Body of pancreas (tissue), 4 donors: ENCODE measurements at regions not wholly inside any gene's neighbourhood (a gene's known extent, or its start where the extent isn't known, plus 50 kb on each side); places are given as distances from the start of the nearest gene placed in this dataset.

ENCODE experiments used
- ATAC-seq: fragments of 150-250 bp; one replicate; pipeline ENCODE4 v1.9.1; 2016
- DNase-seq, 4 donors: peaks; one replicate each; pipeline ENCODE4 v3.0.0-alpha.2; 2019
- H3K27ac ChIP-seq, 4 donors: fragments of 200-600 bp; sonication (generic); 1 replicate in 3 of 4; 2 replicates in 1 of 4; pipeline versions ENCODE4 v1.5.1 to v1.6.1; 2016 to 2019; ENCODE audit warnings: mild to moderate bottlenecking in 1 of 4, mixed read lengths in 1 of 4, moderate library complexity in 1 of 4
- H3K27me3 ChIP-seq, 2 donors: fragments of 200-600 bp; sonication (generic); one replicate each; pipeline ENCODE4 v1.6.0; 2016; ENCODE audit warnings: mild to moderate bottlenecking in 1 of 2
- H3K36me3 ChIP-seq, 2 donors: fragments of 200-600 bp; sonication (generic); replicated peaks in 1 of 2; 2 replicates each; pipeline ENCODE4 v1.5.1; 2016; ENCODE audit warnings: low read depth in 2 of 2; ENCODE audit not compliant: insufficient read depth in 1 of 2
- H3K4me1 ChIP-seq: fragments of 200-600 bp; sonication (generic); one replicate; pipeline ENCODE4 v1.6.0; 2016
- H3K4me3 ChIP-seq, 2 donors: fragments of 200-600 bp; sonication (generic); 1 replicate in 1 of 2; 2 replicates in 1 of 2; pipeline ENCODE4 v1.5.1; 2016 to 2019
- H3K9me3 ChIP-seq, 3 donors: fragments of 200-600 bp; sonication (generic); 1 replicate in 2 of 3; 2 replicates in 1 of 3; pipeline ENCODE4 v1.5.1; 2016
- POLR2A ChIP-seq, 3 donors: fragments of 450-650 bp; IDR thresholded peaks; one replicate each; pipeline ENCODE4 v1.6.1; 2016; ENCODE audit warnings: antibody characterized with exemption in 3 of 3, mild to moderate bottlenecking in 2 of 3
- WGBS, 2 donors: methylation state at CpG; one replicate each; pipeline ENCODE4 v1.1.5; 2017; 5-methylcytosine and 5-hydroxymethylcytosine counted together
- intact Hi-C: fragments of 100-400 bp; cut with DNase I; formaldehyde crosslinking; loops from one replicate; pipeline ENCODE4 v1.15.1; 2023
- TF ChIP-seq, protein P1 (sequence below), 7 experiments: fragments of 450-650 bp in 4 of 7; fragments of 200-600 bp in 3 of 7; sonication (generic) in 3 of 7; IDR thresholded peaks; one replicate each; pipeline ENCODE4 v1.5.1; 2016 to 2019; ENCODE audit warnings: antibody characterized with exemption in 7 of 7

DNA sequence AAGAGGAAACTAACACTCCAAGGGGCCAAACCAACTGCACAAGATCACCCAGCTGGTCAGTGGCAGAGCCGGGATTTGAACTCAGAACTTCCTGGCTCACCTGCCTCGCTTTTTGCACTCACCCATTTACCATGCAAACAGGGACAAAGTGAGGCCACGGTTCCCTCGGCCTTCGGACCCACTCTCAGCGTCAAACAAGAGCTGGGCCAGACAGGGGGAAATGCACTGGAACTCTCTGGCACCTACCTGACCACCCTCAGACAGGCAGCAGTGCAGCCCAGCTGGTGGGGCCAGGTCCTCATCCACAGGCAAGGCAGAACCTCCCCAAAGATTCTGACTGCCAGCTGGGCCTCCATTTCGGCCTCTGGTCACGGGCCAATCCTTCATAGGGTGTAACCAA lies 93.7 kb upstream of the SRSF6 start:
- Histone ChIP-seq H3K27me3 (no peaks in the 10 kb centered on the region), H3K36me3 (no peaks in the 10 kb centered on the region), H3K27ac (no peak overlapping the region), H3K4me3 (no peak overlapping the region), H3K4me1 (no peaks in the 10 kb centered on the region), H3K9me3 (no peaks in the 10 kb centered on the region)
- intact Hi-C loops = no loop called here
- DNase-seq = no peak
- TF ChIP-seq, protein P1, sequence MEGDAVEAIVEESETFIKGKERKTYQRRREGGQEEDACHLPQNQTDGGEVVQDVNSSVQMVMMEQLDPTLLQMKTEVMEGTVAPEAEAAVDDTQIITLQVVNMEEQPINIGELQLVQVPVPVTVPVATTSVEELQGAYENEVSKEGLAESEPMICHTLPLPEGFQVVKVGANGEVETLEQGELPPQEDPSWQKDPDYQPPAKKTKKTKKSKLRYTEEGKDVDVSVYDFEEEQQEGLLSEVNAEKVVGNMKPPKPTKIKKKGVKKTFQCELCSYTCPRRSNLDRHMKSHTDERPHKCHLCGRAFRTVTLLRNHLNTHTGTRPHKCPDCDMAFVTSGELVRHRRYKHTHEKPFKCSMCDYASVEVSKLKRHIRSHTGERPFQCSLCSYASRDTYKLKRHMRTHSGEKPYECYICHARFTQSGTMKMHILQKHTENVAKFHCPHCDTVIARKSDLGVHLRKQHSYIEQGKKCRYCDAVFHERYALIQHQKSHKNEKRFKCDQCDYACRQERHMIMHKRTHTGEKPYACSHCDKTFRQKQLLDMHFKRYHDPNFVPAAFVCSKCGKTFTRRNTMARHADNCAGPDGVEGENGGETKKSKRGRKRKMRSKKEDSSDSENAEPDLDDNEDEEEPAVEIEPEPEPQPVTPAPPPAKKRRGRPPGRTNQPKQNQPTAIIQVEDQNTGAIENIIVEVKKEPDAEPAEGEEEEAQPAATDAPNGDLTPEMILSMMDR (IDR thresholded peaks at IDR 0.05) = no peak
- no peak for TF ChIP-seq POLR2A (IDR thresholded peaks at IDR 0.05)
- 62 to 73% methylated on average over 8 of the region's 8 CpGs for WGBS, 2 donors
- no peak for ATAC-seq

DNA sequence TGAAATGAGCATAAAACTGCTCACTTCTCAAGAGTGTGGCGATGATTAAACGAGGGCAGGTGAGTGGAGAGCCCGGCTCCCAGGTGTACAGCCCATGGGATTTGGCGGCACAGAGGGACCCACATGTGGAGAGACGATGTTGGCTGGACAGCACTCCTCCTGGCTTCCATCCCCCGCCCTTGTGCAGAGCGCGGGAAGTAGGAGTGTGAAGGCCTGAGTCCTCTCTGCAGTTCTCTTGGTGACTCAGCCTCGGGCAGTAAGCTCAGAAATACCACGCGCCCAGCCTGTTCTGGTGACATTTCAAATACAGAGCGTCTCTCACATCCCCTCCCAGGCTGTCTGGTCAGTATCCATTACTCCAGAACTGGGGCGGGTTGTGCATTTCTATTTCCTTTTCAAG lies 94.2 kb upstream of the SRSF6 start:
- H3K36me3 ChIP-seq = no peaks in the 10 kb centered on the region
- no peaks in the 10 kb centered on the region for H3K9me3 ChIP-seq
- ATAC-seq = no peak
- H3K4me1 ChIP-seq = no peaks in the 10 kb centered on the region
- no peaks in the 10 kb centered on the region for H3K27me3 ChIP-seq
- WGBS, 2 donors = 41 to 70% methylated on average over 8 to 13 of the region's 13 CpGs
- no peak for DNase-seq
- TF ChIP-seq, protein P1 (IDR thresholded peaks at IDR 0.05) = no peak
- no peak for TF ChIP-seq POLR2A (IDR thresholded peaks at IDR 0.05)
- intact Hi-C loops = no loop called here
- no peak overlapping the region for H3K27ac ChIP-seq
- no peak overlapping the region for H3K4me3 ChIP-seq

GRCh38 chr20:43361526-43361925 lies 96.2 kb upstream of the SRSF6 start:
- Histone ChIP-seq H3K9me3 (no peaks in the 10 kb centered on the region), H3K27ac (no peak overlapping the region)
- intact Hi-C loops = no loop called here

DNA sequence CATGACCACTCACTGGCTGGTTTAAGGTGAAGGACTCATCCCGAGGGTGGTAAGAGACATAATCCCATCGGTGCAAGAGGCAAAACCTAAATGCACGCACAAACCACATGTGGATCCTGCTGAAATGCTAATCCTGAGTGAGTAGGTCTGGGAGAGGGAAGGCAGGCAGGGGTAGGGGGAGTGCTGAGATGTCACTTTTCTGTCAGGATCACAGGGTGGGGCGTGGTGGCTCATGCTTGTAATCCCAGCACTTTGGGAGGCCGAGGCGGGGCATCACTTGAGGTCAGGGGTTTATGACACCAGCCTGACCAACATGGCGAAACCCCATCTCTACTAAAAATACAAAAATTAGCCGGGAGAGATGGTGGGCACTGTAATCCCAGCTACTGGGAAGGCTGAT lies 97.7 kb upstream of the SRSF6 start:
- Histone ChIP-seq H3K36me3 (no peaks in the 10 kb centered on the region), H3K9me3 (no peaks in the 10 kb centered on the region), H3K27ac (no peak overlapping the region), H3K27me3 (no peaks in the 10 kb centered on the region), H3K4me1 (no peaks in the 10 kb centered on the region), H3K4me3 (no peak overlapping the region)
- no peak for DNase-seq
- TF ChIP-seq POLR2A (IDR thresholded peaks at IDR 0.05) = no peak
- TF ChIP-seq, protein P1 (IDR thresholded peaks at IDR 0.05) = no peak
- 70 to 81% methylated on average over 8 of the region's 8 CpGs for WGBS, 2 donors
- intact Hi-C loops = no loop called here
- no peak for ATAC-seq

More at GRCh38 chr20:43361526-43361925, 96.2 kb upstream of the SRSF6 start:
- Histone ChIP-seq H3K4me1 (no peaks in the 10 kb centered on the region), H3K4me3 (no peak overlapping the region), H3K27me3 (no peaks in the 10 kb centered on the region), H3K36me3 (no peaks in the 10 kb centered on the region)
- 69 to 78% methylated on average over 4 of the region's 4 CpGs for WGBS, 2 donors
- no peak for ATAC-seq
- no peak for TF ChIP-seq POLR2A (IDR thresholded peaks at IDR 0.05)
- TF ChIP-seq, protein P1 (IDR thresholded peaks at IDR 0.05) = no peak
- DNase-seq = no peak

- intact Hi-C loops = no loop called here
- Histone ChIP-seq H3K27me3 (no peaks in the 10 kb centered on the region), H3K36me3 (no peaks in the 10 kb centered on the region), H3K27ac (no peak overlapping the region), H3K9me3 (no peaks in the 10 kb centered on the region), H3K4me3 (no peak overlapping the region), H3K4me1 (no peaks in the 10 kb centered on the region)
- TF ChIP-seq POLR2A (IDR thresholded peaks at IDR 0.05) = no peak
- TF ChIP-seq, protein P1 (IDR thresholded peaks at IDR 0.05) = no peak
- DNase-seq (no peak), ATAC-seq (no peak)
- 72 to 76% methylated on average over 2 of the region's 2 CpGs for WGBS, 2 donors
Observed at GRCh38 chr20:43358811-43359210, 98.9 kb upstream of the SRSF6 start.
